GM12875 (cell line): ENCODE measurements at regions not wholly inside any gene's neighbourhood (a gene's known extent, or its start where the extent isn't known, plus 50 kb on each side); places are given as distances from the start of the nearest gene placed in this dataset.

Source experiments
- H3K4me3 ChIP-seq: one replicate; pipeline ENCODE4 v1.5.1; 2011; ENCODE audit warnings: low read depth, low read length, control low read depth
- CTCF ChIP-seq: IDR thresholded peaks from 2 replicates; pipeline ENCODE4 v1.5.1; 2011; ENCODE audit warnings: low read depth, mild to moderate bottlenecking, control low read depth, inconsistent platforms, low read length, moderate library complexity, borderline replicate concordance; ENCODE audit not compliant: insufficient read depth

GRCh38 chr6:96276305-96276704 lies 245.3 kb upstream of the UFL1 start:
- no peak for TF ChIP-seq CTCF
- no peak overlapping the region for H3K4me3 ChIP-seq

GRCh38 chr6:96276856-96277255 lies 244.8 kb upstream of the UFL1 start:
- no peak for TF ChIP-seq CTCF
- no peak overlapping the region for H3K4me3 ChIP-seq

- H3K4me3 ChIP-seq = no peak overlapping the region
- TF ChIP-seq CTCF = no peak
Observed at GRCh38 chr6:96279084-96279483, 242.5 kb upstream of the UFL1 start.

- TF ChIP-seq CTCF = peak; percentile 10; the same call in 1 of the 2 replicates
- H3K4me3 ChIP-seq = no peak overlapping the region
Observed at GRCh38 chr6:96286503-96286902, 235.1 kb upstream of the UFL1 start.

GRCh38 chr6:96299525-96299924 lies 222.1 kb upstream of the UFL1 start:
- TF ChIP-seq CTCF = no peak
- H3K4me3 ChIP-seq = no peak overlapping the region

GRCh38 chr6:96301023-96301422 lies 220.6 kb upstream of the UFL1 start:
- no peak overlapping the region for H3K4me3 ChIP-seq
- no peak for TF ChIP-seq CTCF

- H3K4me3 ChIP-seq = no peak overlapping the region
- TF ChIP-seq CTCF = no peak
Observed at GRCh38 chr6:96301781-96302180, 219.8 kb upstream of the UFL1 start.
